Keratinocyte (primary cell): ENCODE measurements at regions not wholly inside any gene's neighbourhood (a gene's known extent, or its start where the extent isn't known, plus 50 kb on each side); places are given as distances from the start of the nearest gene placed in this dataset.

Source experiments
- DNase-seq: peaks from one replicate; pipeline ENCODE4 v3.0.0-alpha.2; 2011; ENCODE audit warnings: low read depth, missing footprints, low spot score
- FAIRE-seq: peaks from 2 replicates; lab custom pipeline; 2011; peaks lifted over from hg19 to GRCh38; lab: Jason Lieb, UNC
- H2AFZ ChIP-seq: 2 replicates; pipeline ENCODE4 v1.6.0; 2012; ENCODE audit warnings: low read length, control low read depth, inconsistent platforms; ENCODE audit not compliant: control insufficient read depth
- H3K27ac ChIP-seq: 2 replicates; pipeline ENCODE4 v1.5.1; 2011; ENCODE audit warnings: low read length; ENCODE audit not compliant: control insufficient read depth, insufficient read depth
- H3K27me3 ChIP-seq: 3 replicates; pipeline ENCODE4 v1.6.0; 2011; ENCODE audit warnings: low read length; ENCODE audit not compliant: control insufficient read depth, insufficient read depth; ENCODE audit errors: extremely low read depth
- H3K36me3 ChIP-seq, 2 experiments: 2 replicates in 1 of 2; 3 replicates in 1 of 2; pipeline ENCODE4 v1.5.1; 2011; ENCODE audit warnings: low read length in 2 of 2, mild to moderate bottlenecking in 1 of 2; ENCODE audit not compliant: control insufficient read depth in 2 of 2, insufficient read depth in 2 of 2; ENCODE audit errors: extremely low read depth in 1 of 2
- H3K4me1 ChIP-seq: 3 replicates; pipeline ENCODE4 v1.5.1; 2011; ENCODE audit warnings: low read length; ENCODE audit not compliant: control insufficient read depth, insufficient read depth; ENCODE audit errors: extremely low read depth
- H3K4me2 ChIP-seq: 3 replicates; pipeline ENCODE4 v1.6.0; 2011; ENCODE audit warnings: low read depth, low read length; ENCODE audit not compliant: control insufficient read depth, insufficient read depth; ENCODE audit errors: extremely low read depth
- H3K4me3 ChIP-seq, 3 experiments: fragments of 200-600 bp in 1 of 3; sonication (generic) in 1 of 3; 2 replicates in 2 of 3; 3 replicates in 1 of 3; pipeline ENCODE4 v1.5.1; 2011 to 2016; ENCODE audit warnings: low read length in 3 of 3, mild to moderate bottlenecking in 3 of 3, control low read depth in 2 of 3, inconsistent platforms in 1 of 3, low read depth in 1 of 3, mixed read lengths in 1 of 3, mixed run types in 1 of 3, moderate library complexity in 1 of 3; ENCODE audit not compliant: control insufficient read depth in 2 of 3, insufficient read depth in 2 of 3; ENCODE audit errors: extremely low read depth in 1 of 3
- H3K79me2 ChIP-seq: 2 replicates; pipeline ENCODE4 v1.6.0; 2012; ENCODE audit warnings: low read length; ENCODE audit not compliant: control insufficient read depth, insufficient read depth
- H3K9ac ChIP-seq: 3 replicates; pipeline ENCODE4 v1.6.0; 2011; ENCODE audit warnings: low read length; ENCODE audit not compliant: control insufficient read depth, insufficient read depth; ENCODE audit errors: extremely low read depth
- H3K9me1 ChIP-seq: 3 replicates; pipeline ENCODE4 v1.6.0; 2011; ENCODE audit warnings: low read length; ENCODE audit not compliant: control insufficient read depth, insufficient read depth; ENCODE audit errors: extremely low read depth
- H3K9me3 ChIP-seq: 2 replicates; pipeline ENCODE4 v1.5.1; 2012; ENCODE audit warnings: low read depth, low read length; ENCODE audit not compliant: control insufficient read depth
- H4K20me1 ChIP-seq: 3 replicates; pipeline ENCODE4 v1.6.0; 2011; ENCODE audit warnings: low read length; ENCODE audit not compliant: control insufficient read depth, insufficient read depth; ENCODE audit errors: extremely low read depth
- CTCF ChIP-seq, 3 experiments: IDR thresholded peaks in 1 of 3; conservative IDR thresholded peaks in 1 of 3; optimal IDR thresholded peaks in 1 of 3; 2 replicates in 2 of 3; 3 replicates in 1 of 3; pipeline versions ENCODE3 to v1.5.1; 2011; ENCODE audit warnings: low read length in 3 of 3, mild to moderate bottlenecking in 3 of 3, moderate library complexity in 2 of 3, control low read depth in 1 of 3, inconsistent platforms in 1 of 3; ENCODE audit not compliant: insufficient read depth in 2 of 3; ENCODE audit errors: extremely low read depth in 1 of 3
- EZH2 ChIP-seq: IDR thresholded peaks from one replicate; pipeline ENCODE4 v1.6.1; 2012; ENCODE audit warnings: inconsistent platforms, mild to moderate bottlenecking, low read length, moderate library complexity
- dilution Hi-C: fragments of 300-500 bp; cut with MboI; formaldehyde crosslinking; loops from one replicate; pipeline ENCODE4 v1.7.0; 2020; ENCODE audit warnings: low sequenced_read_pairs; ENCODE audit not compliant: extremely low pct_ligation_motif_present

DNA sequence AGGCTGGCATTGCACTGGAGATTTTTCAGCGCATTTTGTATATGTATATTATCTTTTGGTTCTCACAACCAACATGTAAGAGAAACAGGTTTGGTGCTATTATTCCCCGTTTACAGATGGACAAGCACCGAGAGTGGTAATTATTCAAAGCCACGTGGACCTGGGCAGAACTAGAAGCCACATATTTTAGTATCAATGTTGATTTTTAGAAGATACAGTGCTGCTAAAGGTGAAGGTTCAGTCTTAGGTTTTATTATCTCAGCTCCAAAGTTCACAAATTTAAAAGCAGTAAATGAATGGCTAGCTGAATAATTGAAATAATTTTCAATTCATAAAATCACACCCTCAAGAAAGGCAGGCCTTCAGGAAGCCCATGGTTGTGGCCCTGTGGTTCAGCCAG is 400.6 kb upstream of the ID2 start:
- peaks cover 6% of the 10 kb centered on the region for H3K27me3 ChIP-seq
- H3K9ac ChIP-seq = no peak overlapping the region
- H3K4me1 ChIP-seq = no peaks in the 10 kb centered on the region
- H3K79me2 ChIP-seq = no peaks in the 10 kb centered on the region
- FAIRE-seq (no peak), DNase-seq (no peak)
- TF ChIP-seq EZH2 (no peak), CTCF (optimal IDR thresholded peaks at IDR 0.05 in 1 of 3, IDR thresholded peaks at IDR 0.05 in 1 of 3, conservative IDR thresholded peaks at IDR 0.05 in 1 of 3; ENCODE audit: extremely low read depth in 1 of 3, insufficient read depth in 2 of 3, low read length in 3 of 3) (no peak)
- H3K9me3 ChIP-seq = no peaks in the 10 kb centered on the region
- H3K36me3 ChIP-seq = no peaks in the 10 kb centered on the region
- H3K4me3 ChIP-seq = no peak overlapping the region
- no peak overlapping the region for H2AFZ ChIP-seq
- dilution Hi-C loops = no loop called here
- H3K27ac ChIP-seq = no peak overlapping the region
- H3K4me2 ChIP-seq = no peak overlapping the region
- H3K9me1 ChIP-seq = no peaks in the 10 kb centered on the region
- no peaks in the 10 kb centered on the region for H4K20me1 ChIP-seq

- Histone ChIP-seq H3K27ac (no peak overlapping the region), H3K9ac (no peak overlapping the region), H3K9me3 (no peaks in the 10 kb centered on the region), H3K36me3 (no peaks in the 10 kb centered on the region), H3K4me3 (no peak overlapping the region), H3K4me2 (no peak overlapping the region), H3K79me2 (no peaks in the 10 kb centered on the region), H3K4me1 (no peaks in the 10 kb centered on the region), H2AFZ (no peak overlapping the region), H4K20me1 (no peaks in the 10 kb centered on the region), H3K27me3 (peaks cover 4% of the 10 kb centered on the region), H3K9me1 (no peaks in the 10 kb centered on the region)
- dilution Hi-C loops = no loop called here
- FAIRE-seq (no peak), DNase-seq (no peak)
- TF ChIP-seq CTCF (optimal IDR thresholded peaks at IDR 0.05 in 1 of 3, IDR thresholded peaks at IDR 0.05 in 1 of 3, conservative IDR thresholded peaks at IDR 0.05 in 1 of 3; ENCODE audit: extremely low read depth in 1 of 3, insufficient read depth in 2 of 3, low read length in 3 of 3) (no peak), EZH2 (no peak)
Observed at GRCh38 chr2:8281950-8282857, 399.7 kb upstream of the ID2 start.
